ENCODE measurements at regions not wholly inside any gene's neighbourhood (a gene's known extent, or its start where the extent isn't known, plus 50 kb on each side); places are given as distances from the start of the nearest gene placed in this dataset.

- ATAC-seq: no peak
- H3K4me3 ChIP-seq: peak overlapping the region; percentile 1 to 61 (median 52)
Observed at GRCh38 chr20:19887556-19888268, 129.4 kb upstream of the NAA20 start.

GRCh38 chr20:19888269-19888671, 128.9 kb upstream of the NAA20 start:
- peaks cover 0 to 6% (median 0%) of the 10 kb centered on the region in 12 donors for H3K9me3 ChIP-seq
- peaks cover 0 to 35% (median 4%) of the 10 kb centered on the region in 9 donors for H3K36me3 ChIP-seq
- peak overlapping the region; percentile 71 to 97 (median 89) for H3K27ac ChIP-seq
- H3K27me3 ChIP-seq: no peaks in the 10 kb centered on the region
- H3K4me1 ChIP-seq: peaks cover 6 to 78% (median 62%) of the 10 kb centered on the region in 12 donors
- ATAC-seq (peak in 2 of 4 donors; percentile 7 to 21), DNase-seq (peak in 3 of 5 donors; percentile 30 to 38 (median 35))
- intact Hi-C loops (cut with DNase I): loop anchor here (2.0 to 10.0 kb wide), 18 partner anchors 41 to 196 kb away; no protein-coding TSS in a partner anchor
- 18 to 33% (median 21%) methylated on average over 8 of the region's 8 CpGs for WGBS, 4 donors
- peak overlapping the region; percentile 1 to 61 (median 52) for H3K4me3 ChIP-seq
- TF ChIP-seq POLR2A (IDR thresholded peaks at IDR 0.05): no peak
- TF ChIP-seq CTCF (IDR thresholded peaks at IDR 0.05): no peak

More at GRCh38 chr20:19887556-19888268, 129.4 kb upstream of the NAA20 start:
- Histone ChIP-seq H3K9me3 (peaks cover 0 to 6% (median 0%) of the 10 kb centered on the region in 12 donors), H3K27ac (peak overlapping the region; percentile 71 to 97 (median 89)), H3K36me3 (peaks cover 0 to 30% (median 4%) of the 10 kb centered on the region in 9 donors), H3K27me3 (no peaks in the 10 kb centered on the region), H3K4me1 (peaks cover 6 to 78% (median 62%) of the 10 kb centered on the region in 12 donors)
- no peak for TF ChIP-seq CTCF (IDR thresholded peaks at IDR 0.05)
- no peak for TF ChIP-seq POLR2A (IDR thresholded peaks at IDR 0.05)
- WGBS, 4 donors: 27 to 39% (median 31%) methylated on average over 7 of the region's 7 CpGs
- intact Hi-C loops (cut with DNase I): loop anchor here (2.0 to 10.0 kb wide), 19 partner anchors 40 to 199 kb away; no protein-coding TSS in a partner anchor
- no peak for DNase-seq

- H3K4me3 ChIP-seq: peak overlapping the region; percentile 3 to 61 (median 52)
- intact Hi-C loops (cut with DNase I): loop anchor here (2.0 to 10.0 kb wide), 18 partner anchors 42 to 197 kb away; no protein-coding TSS in a partner anchor
- H3K36me3 ChIP-seq: peaks cover 0 to 43% (median 9%) of the 10 kb centered on the region in 9 donors
- WGBS, 4 donors: 4 to 15% (median 11%) methylated on average over 20 to 21 of the region's 21 CpGs
- peak; percentile 65 to 85 (median 74) for ATAC-seq
- H3K9me3 ChIP-seq: peaks cover 0 to 6% (median 0%) of the 10 kb centered on the region in 12 donors
- no peak for TF ChIP-seq POLR2A (IDR thresholded peaks at IDR 0.05)
- no peak for TF ChIP-seq CTCF (IDR thresholded peaks at IDR 0.05)
- H3K27me3 ChIP-seq: no peaks in the 10 kb centered on the region
- peak; percentile 71 to 83 (median 76) for DNase-seq
- H3K4me1 ChIP-seq: peaks cover 10 to 86% (median 65%) of the 10 kb centered on the region in 12 donors
- H3K27ac ChIP-seq: peak overlapping the region; percentile 71 to 97 (median 89)
Observed at GRCh38 chr20:19889011-19889953, 127.9 kb upstream of the NAA20 start.

Data from heart left ventricle (tissue), 16 donors.